ENCODE measurements at regions not wholly inside any gene's neighbourhood (a gene's known extent, or its start where the extent isn't known, plus 50 kb on each side); places are given as distances from the start of the nearest gene placed in this dataset.

GRCh38 chr2:23311186-23311585 is 73.8 kb upstream of the KLHL29 start:
- TF ChIP-seq CBFB (CRISPR knock-in tag; IDR thresholded peaks at IDR 0.05; ENCODE audit: low read depth) (no peak), ZNF416 (CRISPR knock-in tag; IDR thresholded peaks at IDR 0.05) (no peak), CTCF (IDR thresholded peaks at IDR 0.05) (no peak), ZNF512 (CRISPR knock-in tag; IDR thresholded peaks at IDR 0.05; ENCODE audit: borderline replicate concordance) (no peak), TEAD1 (CRISPR knock-in tag; IDR thresholded peaks at IDR 0.05) (no peak), SMAD3 (CRISPR knock-in tag; IDR thresholded peaks at IDR 0.05; ENCODE audit: borderline replicate concordance) (no peak)
- TF ChIP-seq, protein P1, sequence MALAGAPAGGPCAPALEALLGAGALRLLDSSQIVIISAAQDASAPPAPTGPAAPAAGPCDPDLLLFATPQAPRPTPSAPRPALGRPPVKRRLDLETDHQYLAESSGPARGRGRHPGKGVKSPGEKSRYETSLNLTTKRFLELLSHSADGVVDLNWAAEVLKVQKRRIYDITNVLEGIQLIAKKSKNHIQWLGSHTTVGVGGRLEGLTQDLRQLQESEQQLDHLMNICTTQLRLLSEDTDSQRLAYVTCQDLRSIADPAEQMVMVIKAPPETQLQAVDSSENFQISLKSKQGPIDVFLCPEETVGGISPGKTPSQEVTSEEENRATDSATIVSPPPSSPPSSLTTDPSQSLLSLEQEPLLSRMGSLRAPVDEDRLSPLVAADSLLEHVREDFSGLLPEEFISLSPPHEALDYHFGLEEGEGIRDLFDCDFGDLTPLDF (CRISPR knock-in tag; IDR thresholded peaks at IDR 0.05): no peak
- TF ChIP-seq, protein P2, sequence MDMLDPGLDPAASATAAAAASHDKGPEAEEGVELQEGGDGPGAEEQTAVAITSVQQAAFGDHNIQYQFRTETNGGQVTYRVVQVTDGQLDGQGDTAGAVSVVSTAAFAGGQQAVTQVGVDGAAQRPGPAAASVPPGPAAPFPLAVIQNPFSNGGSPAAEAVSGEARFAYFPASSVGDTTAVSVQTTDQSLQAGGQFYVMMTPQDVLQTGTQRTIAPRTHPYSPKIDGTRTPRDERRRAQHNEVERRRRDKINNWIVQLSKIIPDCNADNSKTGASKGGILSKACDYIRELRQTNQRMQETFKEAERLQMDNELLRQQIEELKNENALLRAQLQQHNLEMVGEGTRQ (CRISPR knock-in tag; IDR thresholded peaks at IDR 0.05): no peak

All from WTC11 (cell line).